K562 (cell line): ENCODE measurements at regions not wholly inside any gene's neighbourhood (a gene's known extent, or its start where the extent isn't known, plus 50 kb on each side); places are given as distances from the start of the nearest gene placed in this dataset.

Experiments
- ATAC-seq: fragments of 200-7000 bp; cut with Tn5 transposase; 3 replicates; pipeline ENCODE4 v1.9.1; 2020; ENCODE audit warnings: moderate library complexity
- BruUV-seq: library from RNA; stranded (reverse); fragments of 400-500 nt; replicated peaks from 2 replicates; lab custom pipeline; 2021; lab: Mats Ljungman, UMichigan
- CTCF ChIA-PET: fragments of 300-600 bp; formaldehyde crosslinking; extraction: SDS; loops from one replicate; lab custom pipeline; 2021; ENCODE audit warnings: low intra/inter-chr PET ratio; lab: Yijun Ruan, JAX
- POLR2A ChIA-PET: fragments of 300-600, 350-650 bp; sonication (Branson Sonifier 250); formaldehyde crosslinking; extraction: SDS; loops from one replicate; lab custom pipeline; 2021; ENCODE audit warnings: antibody characterized with exemption, inconsistent platforms; lab: Yijun Ruan, JAX
- DNase-seq, 4 experiments: peaks; one replicate each; pipeline versions ENCODE4 v3.0.0 to v3.0.0-alpha.2; 2011 to 2018; ENCODE audit warnings: low spot score in 3 of 4, mixed read lengths in 3 of 4; ENCODE audit errors: extremely low read depth in 1 of 4
- FAIRE-seq: peaks from 2 replicates; lab custom pipeline; 2011; peaks lifted over from hg19 to GRCh38; lab: Jason Lieb, UNC
- H2AFZ ChIP-seq: 2 replicates; pipeline ENCODE4 v1.6.0; 2011; ENCODE audit warnings: low read depth, low read length, control low read depth, inconsistent platforms
- H3K27ac ChIP-seq: fragments of 200-600 bp; 3 replicates; pipeline ENCODE4 v1.8.0; 2011; ENCODE audit warnings: low read depth, mild to moderate bottlenecking, control low read depth, inconsistent platforms, low read length, moderate library complexity, mixed read lengths; ENCODE audit errors: extremely low read depth
- H3K27me3 ChIP-seq, 2 experiments: fragments of 300-600 bp in 1 of 2; 2 replicates in 1 of 2; 3 replicates in 1 of 2; pipeline versions ENCODE4 v1.6.0 to v1.8.0; 2011; ENCODE audit warnings: inconsistent platforms in 2 of 2, low read length in 2 of 2, mild to moderate bottlenecking in 1 of 2, mixed read lengths in 1 of 2, moderate library complexity in 1 of 2; ENCODE audit not compliant: control insufficient read depth in 2 of 2, insufficient read depth in 2 of 2
- H3K36me3 ChIP-seq: fragments of 300-600 bp; 3 replicates; pipeline ENCODE4 v1.8.0; 2011; ENCODE audit warnings: mild to moderate bottlenecking, low read length, inconsistent platforms; ENCODE audit not compliant: control insufficient read depth, insufficient read depth
- H3K4me1 ChIP-seq, 2 experiments: fragments of 200-600 bp in 1 of 2; replicated peaks in 1 of 2; 2 replicates in 1 of 2; 3 replicates in 1 of 2; pipeline versions ENCODE4 v1.5.1 to v1.8.0; 2011; ENCODE audit warnings: inconsistent platforms in 2 of 2, low read length in 2 of 2, mild to moderate bottlenecking in 1 of 2, mixed read lengths in 1 of 2, moderate library complexity in 1 of 2; ENCODE audit not compliant: control insufficient read depth in 2 of 2, insufficient read depth in 2 of 2
- H3K4me2 ChIP-seq: 2 replicates; pipeline ENCODE4 v1.6.1; 2011; ENCODE audit warnings: low read length, control low read depth, inconsistent platforms, mixed read lengths; ENCODE audit not compliant: insufficient read depth
- H3K4me3 ChIP-seq: fragments of 200-600 bp; sonication (generic), shearing (Covaris generic); 2 replicates; pipeline ENCODE4 v1.5.1; 2016; ENCODE audit warnings: control low read depth, inconsistent platforms
- H3K79me2 ChIP-seq: fragments of 200-600 bp; 3 replicates; pipeline ENCODE4 v1.8.0; 2011; ENCODE audit warnings: low read length, inconsistent platforms; ENCODE audit not compliant: control insufficient read depth, insufficient read depth
- H3K9ac ChIP-seq, 2 experiments: 2 replicates each; pipeline versions ENCODE4 v1.6.0 to v1.6.1; 2011; ENCODE audit warnings: low read depth in 2 of 2, low read length in 2 of 2, control low read depth in 1 of 2, inconsistent platforms in 1 of 2, mild to moderate bottlenecking in 1 of 2, mixed read lengths in 1 of 2; ENCODE audit not compliant: insufficient read depth in 1 of 2
- H3K9me1 ChIP-seq: one replicate; pipeline ENCODE4 v1.6.0; 2011; ENCODE audit warnings: inconsistent platforms, mild to moderate bottlenecking, low read length, moderate library complexity; ENCODE audit not compliant: control insufficient read depth, insufficient read depth
- H3K9me3 ChIP-seq: replicated peaks from 2 replicates; pipeline ENCODE4 v1.5.1; 2011; ENCODE audit warnings: low read depth, low read length, inconsistent platforms; ENCODE audit not compliant: control insufficient read depth, insufficient read depth
- H4K20me1 ChIP-seq: replicated peaks from 2 replicates; pipeline ENCODE4 v1.6.1; 2011; ENCODE audit warnings: low read length, inconsistent platforms, mixed read lengths; ENCODE audit not compliant: control insufficient read depth, insufficient read depth
- MEIS2 ChIP-seq: fragments of 450-650 bp; IDR thresholded peaks from 2 replicates; pipeline ENCODE4 v1.6.1; 2014; ENCODE audit warnings: mild to moderate bottlenecking; ENCODE audit not compliant: partially characterized antibody
- ZNF512 ChIP-seq: IDR thresholded peaks from 2 replicates; pipeline ENCODE4 v1.6.1; 2016; ENCODE audit warnings: missing genetic modification characterization, missing compliant biosample characterization
- WGBS: fragments of 100-300 bp; shearing (Covaris generic); methylation state at CpG from one replicate; pipeline ENCODE4 v1.1.6; 2016; ENCODE audit warnings: low coverage, mixed read lengths; ENCODE audit not compliant: insufficient coverage; ENCODE audit errors: missing lambda C conversion rate; 5-methylcytosine and 5-hydroxymethylcytosine counted together
- in situ Hi-C: fragments of 300-500 bp; cut with MboI; formaldehyde crosslinking; loops from 4 replicates; pipeline ENCODE4 v1.15.0; 2018; ENCODE audit warnings: inconsistent platforms, mixed read lengths
- intact Hi-C: fragments of 100-400 bp; cut with micrococcal nuclease; formaldehyde crosslinking; loops from 2 replicates; pipeline ENCODE4 v1.14.2; 2022

GRCh38 chr6:11296449-11297375 is 64.2 kb upstream of the NEDD9 start:
- Histone ChIP-seq H3K9ac (no peak overlapping the region), H3K4me3 (no peak overlapping the region), H3K9me1 (no peaks in the 10 kb centered on the region), H3K27me3 (peaks cover 2 to 4% of the 10 kb centered on the region in 2 experiments; a peak in 1 of 5 replicates), H3K4me2 (no peak overlapping the region), H3K79me2 (no peaks in the 10 kb centered on the region), H3K27ac (no peak overlapping the region), H3K9me3 (no peaks in the 10 kb centered on the region), H3K4me1 (no peaks in the 10 kb centered on the region), H2AFZ (no peak overlapping the region)
- ChIA-PET CTCF (no interaction called here), POLR2A (interaction anchor here (0.6 to 0.8 kb wide), 2 partner anchors 29 to 41 kb away, joined by 4 to 5 read pairs; no protein-coding TSS in a partner anchor)
- 3% methylated on average over 11 of the region's 11 CpGs for WGBS
- in situ Hi-C loops (no loop called here), intact Hi-C loops (no loop called here)
- FAIRE-seq (no peak), DNase-seq (no peak)
- BruUV-seq, result no TSS peak
- TF ChIP-seq MEIS2 (no peak), ZNF512 (tag) (0 out of 2 replicates have a peak, but pooled peaks have one; percentile 58)
- TF ChIP-seq, all 486 proteins: peak for 1
- no peaks in the 10 kb centered on the region for H3K36me3 ChIP-seq
- ATAC-seq, result no peak
- H4K20me1 ChIP-seq, result no peaks in the 10 kb centered on the region
